ENCODE measurements at regions not wholly inside any gene's neighbourhood (a gene's known extent, or its start where the extent isn't known, plus 50 kb on each side); places are given as distances from the start of the nearest gene placed in this dataset.
A peak's percentile ranks its signal among the peaks of the same experiment; 100 is the strongest.

DNA sequence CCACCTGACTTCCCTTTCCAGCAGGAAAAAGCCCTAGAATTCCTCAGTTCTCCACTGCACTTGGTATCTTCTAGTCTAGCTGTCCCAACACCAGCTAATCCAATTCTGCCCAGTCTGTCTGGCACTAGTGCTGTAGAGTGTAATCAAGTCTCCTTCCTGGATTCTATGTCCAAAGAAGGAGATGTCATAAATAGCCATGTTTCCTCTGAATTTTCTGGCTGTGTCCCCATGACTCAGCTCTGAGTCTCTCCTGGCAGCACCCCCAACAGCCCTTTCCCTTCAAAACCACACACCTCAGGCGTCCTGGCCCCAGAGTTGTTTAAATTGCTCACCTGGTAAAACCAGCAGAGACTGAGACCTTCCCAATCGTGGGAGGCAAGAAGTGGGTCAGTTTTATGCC is 197.2 kb downstream of the GRXCR1 start:
- Mint-ChIP-seq H3K4me3 (no peak overlapping the region), H3K27ac (no peak overlapping the region), H3K4me1 (no peaks in the 10 kb centered on the region), H3K27me3 (ENCODE audit: low read depth) (no peaks in the 10 kb centered on the region), H3K36me3 (ENCODE audit: low read depth) (no peaks in the 10 kb centered on the region), H3K9me3 (peaks cover 10% of the 10 kb centered on the region)
- TF ChIP-seq, protein P1, sequence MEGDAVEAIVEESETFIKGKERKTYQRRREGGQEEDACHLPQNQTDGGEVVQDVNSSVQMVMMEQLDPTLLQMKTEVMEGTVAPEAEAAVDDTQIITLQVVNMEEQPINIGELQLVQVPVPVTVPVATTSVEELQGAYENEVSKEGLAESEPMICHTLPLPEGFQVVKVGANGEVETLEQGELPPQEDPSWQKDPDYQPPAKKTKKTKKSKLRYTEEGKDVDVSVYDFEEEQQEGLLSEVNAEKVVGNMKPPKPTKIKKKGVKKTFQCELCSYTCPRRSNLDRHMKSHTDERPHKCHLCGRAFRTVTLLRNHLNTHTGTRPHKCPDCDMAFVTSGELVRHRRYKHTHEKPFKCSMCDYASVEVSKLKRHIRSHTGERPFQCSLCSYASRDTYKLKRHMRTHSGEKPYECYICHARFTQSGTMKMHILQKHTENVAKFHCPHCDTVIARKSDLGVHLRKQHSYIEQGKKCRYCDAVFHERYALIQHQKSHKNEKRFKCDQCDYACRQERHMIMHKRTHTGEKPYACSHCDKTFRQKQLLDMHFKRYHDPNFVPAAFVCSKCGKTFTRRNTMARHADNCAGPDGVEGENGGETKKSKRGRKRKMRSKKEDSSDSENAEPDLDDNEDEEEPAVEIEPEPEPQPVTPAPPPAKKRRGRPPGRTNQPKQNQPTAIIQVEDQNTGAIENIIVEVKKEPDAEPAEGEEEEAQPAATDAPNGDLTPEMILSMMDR (IDR thresholded peaks at IDR 0.05; ENCODE audit: unreplicated experiment in 3 of 3), result no peak

DNA sequence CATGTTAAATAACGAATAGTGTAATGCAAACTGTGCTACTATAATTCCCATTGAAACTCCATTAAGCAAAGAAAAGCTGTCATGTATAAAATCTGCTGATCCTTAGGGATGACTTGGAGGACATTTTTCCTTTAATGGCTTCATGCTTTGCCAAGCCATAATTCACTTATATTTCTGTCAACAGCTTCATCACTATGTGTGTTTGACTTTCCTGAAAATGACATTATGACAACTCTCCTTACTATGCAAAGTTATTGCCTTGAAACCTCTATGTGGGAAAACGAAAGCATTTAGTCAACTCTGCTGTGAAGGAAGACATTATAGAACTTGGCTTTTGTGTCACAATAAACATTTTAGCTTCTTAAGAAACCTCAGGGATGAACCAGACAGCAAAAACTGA is 210.5 kb downstream of the GRXCR1 start:
- Mint-ChIP-seq H3K9me3 (no peaks in the 10 kb centered on the region), H3K36me3 (ENCODE audit: low read depth) (no peaks in the 10 kb centered on the region), H3K4me1 (no peaks in the 10 kb centered on the region), H3K27ac (no peak overlapping the region), H3K4me3 (no peak overlapping the region), H3K27me3 (ENCODE audit: low read depth) (no peaks in the 10 kb centered on the region)
- TF ChIP-seq, protein P1 (IDR thresholded peaks at IDR 0.05; ENCODE audit: unreplicated experiment in 3 of 3), result no peak

DNA sequence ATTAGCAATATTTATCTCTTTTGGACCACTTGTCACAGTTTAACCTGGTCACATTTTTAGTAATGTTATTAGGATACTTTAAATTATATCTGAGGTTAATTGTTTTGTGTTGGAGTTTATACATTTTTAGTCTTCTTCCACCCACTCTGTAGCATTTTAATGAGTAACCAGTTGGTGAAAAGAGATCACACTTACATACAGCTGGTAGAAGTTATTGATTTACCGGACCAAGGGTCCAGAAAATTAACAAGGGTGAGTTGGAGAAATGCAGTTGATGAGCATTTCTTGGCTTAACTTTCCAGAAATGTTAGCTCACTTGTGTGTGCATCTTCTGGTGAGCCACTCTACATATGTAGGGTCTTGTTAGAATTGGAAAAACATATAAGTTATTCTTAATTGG is 219.6 kb downstream of the GRXCR1 start:
- Mint-ChIP-seq H3K27me3 (ENCODE audit: low read depth) (peaks cover 4% of the 10 kb centered on the region), H3K4me1 (no peaks in the 10 kb centered on the region), H3K9me3 (no peaks in the 10 kb centered on the region), H3K4me3 (no peak overlapping the region), H3K27ac (peak overlapping the region in 1 of 3 experiments; percentile 58), H3K36me3 (ENCODE audit: low read depth) (no peaks in the 10 kb centered on the region)
- TF ChIP-seq, protein P1 (IDR thresholded peaks at IDR 0.05; ENCODE audit: unreplicated experiment in 3 of 3), result no peak

DNA sequence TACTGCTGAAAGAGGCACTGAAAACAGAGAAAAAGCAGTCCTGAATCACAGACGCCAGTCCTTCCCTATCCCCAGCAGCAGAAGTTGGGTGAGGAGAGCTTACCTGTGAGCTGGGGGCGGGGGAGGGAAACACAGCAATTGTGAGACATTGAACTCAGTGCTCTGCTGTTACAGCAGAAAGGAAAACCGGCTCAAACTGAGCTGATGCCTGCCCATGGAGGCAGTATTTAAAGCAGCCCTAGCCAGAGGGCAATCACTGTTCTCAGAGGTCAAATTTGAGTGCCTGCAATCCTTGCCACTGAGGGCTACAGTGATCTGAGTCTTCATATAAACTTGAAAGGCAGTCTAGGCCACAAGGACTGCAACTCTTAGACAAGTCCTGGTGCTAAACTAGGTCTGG is 220.7 kb downstream of the GRXCR1 start:
- Mint-ChIP-seq H3K4me3 (no peak overlapping the region), H3K27me3 (ENCODE audit: low read depth) (peaks cover 4% of the 10 kb centered on the region)

DNA sequence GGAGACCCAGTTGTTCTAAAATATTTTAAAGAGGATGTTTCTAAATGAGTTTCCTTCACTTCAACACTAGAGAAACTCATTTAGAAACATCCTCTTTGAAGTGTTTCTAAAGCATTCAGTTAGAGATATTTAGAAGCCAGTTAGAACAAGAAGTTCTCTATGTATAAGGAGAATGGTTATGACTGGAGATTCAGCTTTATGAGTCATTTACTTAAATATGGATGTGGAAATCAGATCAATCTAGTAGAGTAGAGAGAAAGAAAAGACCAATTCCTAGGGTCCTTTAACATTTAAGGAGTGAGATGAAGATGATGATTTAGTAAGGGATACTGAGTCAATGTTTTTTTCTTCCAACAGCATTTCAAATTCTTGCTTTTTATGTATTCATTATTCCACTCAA is 234.1 kb downstream of the GRXCR1 start:
- Mint-ChIP-seq H3K27ac (no peak overlapping the region), H3K27me3 (ENCODE audit: low read depth) (no peaks in the 10 kb centered on the region), H3K9me3 (no peaks in the 10 kb centered on the region), H3K4me1 (no peaks in the 10 kb centered on the region), H3K4me3 (no peak overlapping the region), H3K36me3 (ENCODE audit: low read depth) (no peaks in the 10 kb centered on the region)
- TF ChIP-seq, protein P1 (IDR thresholded peaks at IDR 0.05; ENCODE audit: unreplicated experiment in 3 of 3), result no peak

More for the DNA sequence above, 220.7 kb downstream of the GRXCR1 start:
- TF ChIP-seq, protein P1 (IDR thresholded peaks at IDR 0.05; ENCODE audit: unreplicated experiment in 3 of 3), result no peak
- Mint-ChIP-seq H3K27ac (peak overlapping the region in 1 of 3 experiments; percentile 94), H3K4me1 (no peaks in the 10 kb centered on the region), H3K36me3 (ENCODE audit: low read depth) (no peaks in the 10 kb centered on the region), H3K9me3 (no peaks in the 10 kb centered on the region)

DNA sequence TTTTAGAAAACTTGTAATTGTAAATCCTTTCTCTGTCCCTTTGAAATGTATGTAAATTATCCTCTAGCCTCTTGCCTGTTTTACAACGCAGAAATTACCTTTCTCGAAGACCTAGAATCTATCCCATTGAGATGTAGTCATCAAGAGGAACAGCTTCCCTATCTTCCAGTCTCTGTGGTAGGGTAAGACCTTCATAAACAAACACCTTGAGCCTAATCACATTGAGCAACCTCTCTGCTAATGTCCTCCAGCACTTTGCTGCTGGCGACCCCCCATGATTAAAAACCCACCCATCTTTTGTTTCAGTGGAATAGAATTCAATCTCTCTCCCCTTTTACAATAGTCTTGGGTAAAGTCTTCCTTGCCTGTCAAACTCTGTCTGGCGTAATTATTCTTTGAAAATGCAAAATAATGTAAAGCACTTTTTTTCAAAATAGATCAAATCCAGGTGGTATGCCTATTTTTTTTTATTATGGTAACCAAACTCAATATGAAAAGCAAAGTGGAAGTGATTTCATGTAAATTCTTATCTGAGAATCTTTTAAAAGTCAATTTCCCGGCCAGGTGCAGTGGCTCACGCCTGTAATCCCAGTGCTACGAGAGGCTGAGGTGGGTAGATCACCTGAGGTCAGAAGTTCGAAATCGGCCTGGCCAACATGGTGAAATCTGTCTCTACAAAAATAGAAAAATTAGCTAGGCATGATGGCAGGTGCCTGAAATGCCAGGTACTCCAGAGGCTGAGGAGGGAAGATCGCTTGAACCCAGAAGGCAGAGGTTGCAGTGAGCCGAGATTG is 237.9 kb downstream of the GRXCR1 start:
- TF ChIP-seq, protein P1 (IDR thresholded peaks at IDR 0.05; ENCODE audit: unreplicated experiment in 3 of 3), result no peak
- Mint-ChIP-seq H3K9me3 (no peaks in the 10 kb centered on the region), H3K4me1 (no peaks in the 10 kb centered on the region), H3K27ac (no peak overlapping the region), H3K36me3 (ENCODE audit: low read depth) (no peaks in the 10 kb centered on the region), H3K4me3 (no peak overlapping the region), H3K27me3 (ENCODE audit: low read depth) (no peaks in the 10 kb centered on the region)
